Limb (tissue), 2 donors: ENCODE measurements at regions not wholly inside any gene's neighbourhood (a gene's known extent, or its start where the extent isn't known, plus 50 kb on each side); places are given as distances from the start of the nearest gene placed in this dataset.
"Not testable (repeated sequence)": the region's sequence is repeated elsewhere in the genome, so short reads cannot be mapped to it uniquely, and the experiment has no call there.

ENCODE experiments used
- DNase-seq, 2 donors: peaks; one replicate each; pipeline ENCODE4 v3.0.0-alpha.2; 2016; ENCODE audit errors: extremely low spot score in 2 of 2

DNA sequence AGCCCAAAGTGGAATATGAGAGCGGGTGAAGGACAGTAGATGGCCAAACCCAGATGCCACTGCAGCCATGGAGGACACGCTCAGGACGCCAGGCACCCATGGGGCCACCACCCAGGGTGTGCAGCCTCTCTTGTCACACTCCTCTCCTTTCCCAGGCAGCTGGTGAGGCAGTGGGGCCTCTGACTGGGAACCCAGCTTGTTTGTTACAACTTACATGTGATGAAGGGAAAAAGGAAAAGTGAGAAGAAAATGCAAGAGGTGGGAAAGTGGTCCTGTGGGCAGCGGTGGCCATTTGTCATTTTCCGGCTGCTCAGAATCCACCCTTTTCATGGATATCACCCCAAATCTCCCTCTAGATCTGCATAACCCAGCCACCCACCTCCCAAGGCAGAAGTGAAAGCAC, 62.7 kb upstream of the UNC5A start:
- no peak for DNase-seq

- DNase-seq = no peak
These were observed 62.0 kb upstream of the UNC5A start for GRCh38 chr5:176748073-176748966.

- DNase-seq = no peak
These were observed 61.1 kb upstream of the UNC5A start for GRCh38 chr5:176748967-176749935.

DNA sequence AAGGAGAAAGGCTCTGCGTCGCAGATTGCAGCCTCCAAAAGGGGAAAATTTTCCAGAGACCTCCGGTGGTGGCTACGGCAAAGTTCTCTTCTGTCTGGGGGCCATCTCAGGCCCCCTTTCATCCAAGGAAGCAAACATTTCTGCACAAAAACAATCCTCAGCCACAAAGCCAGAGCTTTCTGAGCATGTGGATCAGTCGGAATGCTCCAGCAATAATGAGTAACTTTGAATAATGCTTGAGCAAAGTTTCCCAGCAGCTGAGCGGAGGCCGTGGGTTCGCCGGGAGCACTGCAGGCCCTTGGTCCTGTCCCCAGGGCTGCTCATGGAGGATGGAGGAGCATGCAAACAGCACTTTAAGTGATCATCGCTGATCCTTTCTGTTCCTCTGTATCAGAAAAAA, 60.2 kb upstream of the UNC5A start:
- DNase-seq = no peak

GRCh38 chr5:176754376-176754973, 55.9 kb upstream of the UNC5A start:
- DNase-seq = no peak

GRCh38 chr5:176755593-176755992, 54.8 kb upstream of the UNC5A start:
- not testable (repeated sequence) for DNase-seq

DNA sequence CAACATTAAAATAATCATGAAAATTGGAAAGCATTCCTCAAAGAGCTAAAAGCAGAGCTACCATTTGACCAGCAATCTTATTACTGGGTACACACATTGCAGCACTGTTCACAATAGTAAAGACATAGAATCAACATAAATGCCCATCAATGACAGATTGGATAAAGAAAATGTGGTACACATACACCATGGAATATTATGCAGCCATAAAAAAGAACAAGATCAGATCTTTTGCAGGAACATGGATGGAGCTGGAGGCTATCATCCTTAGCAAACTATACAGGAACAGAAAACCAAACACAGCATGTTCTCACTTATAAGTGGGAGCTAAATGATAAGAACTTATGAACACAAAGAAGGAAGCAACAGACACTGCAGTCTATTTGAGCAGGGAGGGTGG, 52.8 kb upstream of the UNC5A start:
- DNase-seq = not testable (repeated sequence)
